IMR-90 (cell line): ENCODE measurements at regions not wholly inside any gene's neighbourhood (a gene's known extent, or its start where the extent isn't known, plus 50 kb on each side); places are given as distances from the start of the nearest gene placed in this dataset.

Experiments used
- ATAC-seq: fragments of 200-7000 bp; cut with Tn5 transposase; 2 replicates; pipeline ENCODE4 v1.9.1; 2020; ENCODE audit warnings: low read depth, mild to moderate bottlenecking, moderate library complexity
- BruUV-seq: library from RNA; stranded (reverse); fragments of 400-500 nt; replicated peaks from 2 replicates; lab custom pipeline; 2021; lab: Mats Ljungman, UMichigan
- CTCF ChIA-PET: fragments of 300-600 bp; formaldehyde crosslinking; extraction: SDS; loops from one replicate; lab custom pipeline; 2021; ENCODE audit warnings: antibody characterized with exemption; lab: Yijun Ruan, JAX
- POLR2A ChIA-PET: fragments of 300-600 bp; sonication (Branson Sonifier 250); formaldehyde crosslinking; loops from one replicate; lab custom pipeline; 2022; ENCODE audit warnings: antibody characterized with exemption; ENCODE audit not compliant: unreplicated experiment; lab: Charles Lee
- DNase-seq: peaks from one replicate; pipeline ENCODE4 v3.0.0; 2013
- H2AFZ ChIP-seq: replicated peaks from 2 replicates; pipeline ENCODE3; 2013; ENCODE audit warnings: low read length, mild to moderate bottlenecking; ENCODE audit not compliant: poor library complexity
- H2AK5ac ChIP-seq: 2 replicates; pipeline ENCODE4 v1.6.1; 2013; ENCODE audit warnings: low read depth, low read length, inconsistent platforms
- H2AK9ac ChIP-seq: replicated peaks from 2 replicates; pipeline ENCODE3; 2013; ENCODE audit warnings: mild to moderate bottlenecking, low read depth, low read length, moderate library complexity; ENCODE audit not compliant: poor library complexity
- H2BK120ac ChIP-seq: 2 replicates; pipeline ENCODE4 v1.6.1; 2013; ENCODE audit warnings: low read depth, low read length, inconsistent platforms
- H2BK15ac ChIP-seq: 3 replicates; pipeline ENCODE4 v1.6.1; 2013; ENCODE audit warnings: low read depth, low read length, inconsistent platforms
- H2BK20ac ChIP-seq: 2 replicates; pipeline ENCODE4 v1.6.1; 2013; ENCODE audit warnings: low read depth, mild to moderate bottlenecking, inconsistent platforms, low read length, moderate library complexity
- H2BK5ac ChIP-seq: 2 replicates; pipeline ENCODE4 v1.6.1; 2013; ENCODE audit warnings: mild to moderate bottlenecking, low read depth, low read length, inconsistent platforms; ENCODE audit not compliant: poor library complexity, severe bottlenecking
- H3K14ac ChIP-seq: replicated peaks from 2 replicates; pipeline ENCODE4 v1.6.1; 2013; ENCODE audit warnings: low read depth, low read length, inconsistent platforms
- H3K18ac ChIP-seq: 2 replicates; pipeline ENCODE4 v1.6.1; 2013; ENCODE audit warnings: low read depth, low read length, control low read depth
- H3K23ac ChIP-seq: 2 replicates; pipeline ENCODE4 v1.6.1; 2013; ENCODE audit warnings: low read depth, low read length, inconsistent platforms
- H3K27ac ChIP-seq: 2 replicates; pipeline ENCODE4 v1.5.1; 2013; ENCODE audit warnings: mild to moderate bottlenecking, control low read depth, low read length; ENCODE audit not compliant: insufficient read depth
- H3K27me3 ChIP-seq: 2 replicates; pipeline ENCODE4 v1.6.1; 2013; ENCODE audit warnings: low read length; ENCODE audit not compliant: control insufficient read depth, insufficient read depth
- H3K36me3 ChIP-seq: 2 replicates; pipeline ENCODE4 v1.6.1; 2013; ENCODE audit warnings: low read length, mixed read lengths; ENCODE audit not compliant: control insufficient read depth, insufficient read depth
- H3K4ac ChIP-seq: 2 replicates; pipeline ENCODE4 v1.6.1; 2013; ENCODE audit warnings: low read depth, low read length, inconsistent platforms
- H3K4me1 ChIP-seq: 2 replicates; pipeline ENCODE4 v1.6.1; 2013; ENCODE audit warnings: low read length, mixed read lengths; ENCODE audit not compliant: control insufficient read depth, insufficient read depth
- H3K4me2 ChIP-seq: 2 replicates; pipeline ENCODE4 v1.6.1; 2013; ENCODE audit warnings: low read depth, mild to moderate bottlenecking, control low read depth, low read length, moderate library complexity
- H3K4me3 ChIP-seq: 2 replicates; pipeline ENCODE4 v1.5.1; 2013; ENCODE audit warnings: low read depth, mild to moderate bottlenecking, control low read depth, low read length, moderate library complexity; ENCODE audit not compliant: insufficient read depth
- H3K56ac ChIP-seq: 2 replicates; pipeline ENCODE4 v1.6.1; 2013; ENCODE audit warnings: low read length, inconsistent platforms; ENCODE audit not compliant: insufficient read depth; ENCODE audit errors: extremely low read depth
- H3K79me1 ChIP-seq, 2 experiments: 2 replicates each; pipeline ENCODE4 v1.6.1; 2013; ENCODE audit warnings: low read length in 2 of 2, inconsistent platforms in 1 of 2, low read depth in 1 of 2
- H3K9ac ChIP-seq: 2 replicates; pipeline ENCODE4 v1.6.1; 2013; ENCODE audit warnings: low read depth, low read length, control low read depth
- H3K9me1 ChIP-seq: 2 replicates; pipeline ENCODE4 v1.6.1; 2013; ENCODE audit warnings: low read length, inconsistent platforms; ENCODE audit not compliant: insufficient read depth
- H3K9me3 ChIP-seq: 2 replicates; pipeline ENCODE4 v1.6.1; 2013; ENCODE audit warnings: low read length; ENCODE audit not compliant: control insufficient read depth, insufficient read depth
- H4K20me1 ChIP-seq: 2 replicates; pipeline ENCODE4 v1.6.1; 2013; ENCODE audit warnings: low read length, inconsistent platforms; ENCODE audit not compliant: insufficient read depth
- H4K5ac ChIP-seq: 2 replicates; pipeline ENCODE4 v1.6.1; 2013; ENCODE audit warnings: mild to moderate bottlenecking, low read depth, low read length, control low read depth
- H4K8ac ChIP-seq, 2 experiments: 2 replicates each; pipeline ENCODE4 v1.6.1; 2013; ENCODE audit warnings: low read depth in 2 of 2, low read length in 2 of 2, control low read depth in 1 of 2, inconsistent platforms in 1 of 2
- H4K91ac ChIP-seq: 2 replicates; pipeline ENCODE4 v1.6.1; 2013; ENCODE audit warnings: low read depth, low read length, inconsistent platforms; ENCODE audit not compliant: insufficient read depth
- CTCF ChIP-seq: conservative IDR thresholded peaks from 2 replicates; pipeline ENCODE4 v1.5.1; 2012; ENCODE audit warnings: mild to moderate bottlenecking, low read depth, low read length, improper control_type of control experiment
- MAZ ChIP-seq: IDR thresholded peaks from 2 replicates; pipeline ENCODE4 v1.6.1; 2012; ENCODE audit warnings: low read depth, mild to moderate bottlenecking, low read length, improper control_type of control experiment, moderate library complexity, borderline replicate concordance
- RAD21 ChIP-seq: IDR thresholded peaks from 2 replicates; pipeline ENCODE4 v1.6.1; 2012; ENCODE audit warnings: low read length, improper control_type of control experiment
- RCOR1 ChIP-seq: IDR thresholded peaks from 2 replicates; pipeline ENCODE4 v1.6.1; 2012; ENCODE audit warnings: mild to moderate bottlenecking, low read length, improper control_type of control experiment; ENCODE audit not compliant: insufficient replicate concordance
- RFX5 ChIP-seq: IDR thresholded peaks from 2 replicates; pipeline ENCODE4 v1.8.0; 2012; ENCODE audit warnings: low read depth, mild to moderate bottlenecking, low read length, moderate library complexity
- WGBS, 2 experiments: methylation state at CpG; one replicate each; pipeline versions ENCODE4 v1.1.5 to v1.1.7; 2013; ENCODE audit warnings: missing lambda C conversion rate in 2 of 2; ENCODE audit not compliant: insufficient read length in 1 of 2; ENCODE audit errors: extremely low coverage in 2 of 2; 5-methylcytosine and 5-hydroxymethylcytosine counted together
- dilution Hi-C: fragments of 300-500 bp; cut with HindIII; formaldehyde crosslinking; loops from one replicate; pipeline ENCODE4 v1.14.3; 2018; ENCODE audit warnings: low sequenced_read_pairs; ENCODE audit not compliant: unreplicated experiment
- in situ Hi-C: fragments of 300-500 bp; cut with MboI; formaldehyde crosslinking; loops from 3 replicates; pipeline ENCODE4 v1.14.3; 2019; ENCODE audit warnings: low sequenced_read_pairs, inconsistent platforms, mixed read lengths
- intact Hi-C: fragments of 100-400 bp; cut with micrococcal nuclease; formaldehyde crosslinking; loops from 2 replicates; pipeline ENCODE4 v1.10.0; 2022
- TF ChIP-seq, protein P1 (sequence below): fragments of 150-350 bp; IDR thresholded peaks from 2 replicates; pipeline ENCODE4 v1.6.1; 2017; ENCODE audit warnings: mild to moderate bottlenecking, antibody characterized with exemption, low read length, low read depth

DNA sequence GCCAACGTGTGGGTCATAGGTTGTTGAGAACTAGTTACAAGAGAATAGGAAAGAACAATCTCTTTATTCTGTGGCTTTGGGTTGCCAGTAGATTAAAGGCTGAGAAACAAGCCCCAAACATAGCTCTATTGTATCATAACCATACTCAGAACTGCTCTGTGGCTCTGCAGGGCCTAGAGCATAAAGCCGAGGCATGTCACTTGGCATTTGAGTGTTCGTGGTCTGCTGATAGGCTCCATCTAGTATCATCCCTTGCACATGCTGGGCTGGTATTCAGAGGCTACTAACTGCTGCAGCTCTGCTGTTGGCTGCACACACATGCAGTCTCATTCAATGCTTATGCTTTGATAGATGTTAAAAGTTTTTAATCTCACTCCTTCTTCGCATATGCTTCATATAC lies 157.9 kb downstream of the OGFRL1 start:
- Histone ChIP-seq H2BK5ac (no peak overlapping the region), H3K79me1 (no peaks in the 10 kb centered on the region), H2BK15ac (no peak overlapping the region), H3K56ac (no peak overlapping the region), H4K91ac (no peak overlapping the region), H3K27ac (no peak overlapping the region), H2AFZ (peak overlapping the region; percentile 40), H4K5ac (no peak overlapping the region), H3K9me3 (no peaks in the 10 kb centered on the region), H2BK20ac (no peak overlapping the region), H3K4me2 (no peak overlapping the region), H3K18ac (no peak overlapping the region), H3K23ac (no peak overlapping the region), H3K4me1 (no peaks in the 10 kb centered on the region), H3K27me3 (no peaks in the 10 kb centered on the region), H3K9me1 (no peaks in the 10 kb centered on the region), H2AK9ac (no peak overlapping the region), H4K8ac (no peak overlapping the region), H3K4me3 (no peak overlapping the region), H3K14ac (0 out of 2 replicates have a peak overlapping the region, but pooled peaks have one; percentile 45), H3K9ac (no peak overlapping the region), H4K20me1 (no peaks in the 10 kb centered on the region), H3K4ac (0 out of 2 replicates have a peak overlapping the region, but pooled peaks have one; percentile 24), H2BK120ac (no peak overlapping the region), H3K36me3 (no peaks in the 10 kb centered on the region), H2AK5ac (0 out of 2 replicates have a peak overlapping the region, but pooled peaks have one; percentile 29)
- ChIA-PET POLR2A (no interaction called here), CTCF (no interaction called here)
- intact Hi-C loops = no loop called here
- dilution Hi-C loops = no loop called here
- peak; percentile 24; the same call in 1 of the 2 replicates for ATAC-seq
- DNase-seq = no peak
- in situ Hi-C loops = no loop called here
- TF ChIP-seq, protein P1, sequence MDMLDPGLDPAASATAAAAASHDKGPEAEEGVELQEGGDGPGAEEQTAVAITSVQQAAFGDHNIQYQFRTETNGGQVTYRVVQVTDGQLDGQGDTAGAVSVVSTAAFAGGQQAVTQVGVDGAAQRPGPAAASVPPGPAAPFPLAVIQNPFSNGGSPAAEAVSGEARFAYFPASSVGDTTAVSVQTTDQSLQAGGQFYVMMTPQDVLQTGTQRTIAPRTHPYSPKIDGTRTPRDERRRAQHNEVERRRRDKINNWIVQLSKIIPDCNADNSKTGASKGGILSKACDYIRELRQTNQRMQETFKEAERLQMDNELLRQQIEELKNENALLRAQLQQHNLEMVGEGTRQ = no peak
- TF ChIP-seq RCOR1 (no peak), CTCF (no peak), RAD21 (no peak), MAZ (no peak), RFX5 (no peak)
- 83% methylated on average over 1 of the region's 4 CpGs; no CpG with 5 or more reads in 1 of the 2 experiments for WGBS, 2 experiments
- BruUV-seq = no TSS peak
